ENCODE measurements at regions not wholly inside any gene's neighbourhood (a gene's known extent, or its start where the extent isn't known, plus 50 kb on each side); places are given as distances from the start of the nearest gene placed in this dataset.

GRCh38 chr12:116433249-116433648 lies 125.9 kb upstream of the MAP1LC3B2 start:
- ATAC-seq (no peak), DNase-seq (ENCODE audit: low read depth, low spot score) (no peak)
- Histone ChIP-seq H3K27me3 (ENCODE audit: control insufficient read depth, insufficient read depth, low read length) (no peaks in the 10 kb centered on the region), H3K36me3 (ENCODE audit: control insufficient read depth, insufficient read depth, low read length) (no peaks in the 10 kb centered on the region), H3K4me1 (ENCODE audit: control insufficient read depth, insufficient read depth, low read length) (peaks cover 35% of the 10 kb centered on the region), H3K9me3 (ENCODE audit: control insufficient read depth, insufficient read depth, low read depth, low read length) (no peaks in the 10 kb centered on the region; the same call in 1 of the 2 replicates), H3K4me3 (ENCODE audit: low read depth in 2 of 2, low read length in 2 of 2) (no peak overlapping the region), H3K27ac (ENCODE audit: low read length) (peak overlapping the region; percentile 92)
- in situ Hi-C loops (cut with HindIII; ENCODE audit: low pct_unique_long_range_greater_than_20kb, low sequenced_read_pairs) (no loop called here), intact Hi-C loops (cut with micrococcal nuclease; ENCODE audit: unreplicated experiment) (no loop called here)
- no TSS peak for BruUV-seq (replicated peaks)
- POLR2A ChIA-PET: no interaction called here
- no peak for TF ChIP-seq REST (IDR thresholded peaks at IDR 0.05; ENCODE audit: insufficient read depth in 1 of 2, low read depth in 2 of 2, low read length in 1 of 2)
- no peak for TF ChIP-seq SIN3A (IDR thresholded peaks at IDR 0.05; ENCODE audit: borderline replicate concordance, insufficient read depth, low read depth, low read length)
- TF ChIP-seq, protein P1, sequence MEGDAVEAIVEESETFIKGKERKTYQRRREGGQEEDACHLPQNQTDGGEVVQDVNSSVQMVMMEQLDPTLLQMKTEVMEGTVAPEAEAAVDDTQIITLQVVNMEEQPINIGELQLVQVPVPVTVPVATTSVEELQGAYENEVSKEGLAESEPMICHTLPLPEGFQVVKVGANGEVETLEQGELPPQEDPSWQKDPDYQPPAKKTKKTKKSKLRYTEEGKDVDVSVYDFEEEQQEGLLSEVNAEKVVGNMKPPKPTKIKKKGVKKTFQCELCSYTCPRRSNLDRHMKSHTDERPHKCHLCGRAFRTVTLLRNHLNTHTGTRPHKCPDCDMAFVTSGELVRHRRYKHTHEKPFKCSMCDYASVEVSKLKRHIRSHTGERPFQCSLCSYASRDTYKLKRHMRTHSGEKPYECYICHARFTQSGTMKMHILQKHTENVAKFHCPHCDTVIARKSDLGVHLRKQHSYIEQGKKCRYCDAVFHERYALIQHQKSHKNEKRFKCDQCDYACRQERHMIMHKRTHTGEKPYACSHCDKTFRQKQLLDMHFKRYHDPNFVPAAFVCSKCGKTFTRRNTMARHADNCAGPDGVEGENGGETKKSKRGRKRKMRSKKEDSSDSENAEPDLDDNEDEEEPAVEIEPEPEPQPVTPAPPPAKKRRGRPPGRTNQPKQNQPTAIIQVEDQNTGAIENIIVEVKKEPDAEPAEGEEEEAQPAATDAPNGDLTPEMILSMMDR (IDR thresholded peaks at IDR 0.05): no peak
- no peak for TF ChIP-seq TCF7L2 (IDR thresholded peaks at IDR 0.05; ENCODE audit: low read depth, low read length)
- no peak for TF ChIP-seq POLR2AphosphoS5 (IDR thresholded peaks at IDR 0.05; ENCODE audit: low read depth, low read length)
- CTCF ChIA-PET: no interaction called here

DNA sequence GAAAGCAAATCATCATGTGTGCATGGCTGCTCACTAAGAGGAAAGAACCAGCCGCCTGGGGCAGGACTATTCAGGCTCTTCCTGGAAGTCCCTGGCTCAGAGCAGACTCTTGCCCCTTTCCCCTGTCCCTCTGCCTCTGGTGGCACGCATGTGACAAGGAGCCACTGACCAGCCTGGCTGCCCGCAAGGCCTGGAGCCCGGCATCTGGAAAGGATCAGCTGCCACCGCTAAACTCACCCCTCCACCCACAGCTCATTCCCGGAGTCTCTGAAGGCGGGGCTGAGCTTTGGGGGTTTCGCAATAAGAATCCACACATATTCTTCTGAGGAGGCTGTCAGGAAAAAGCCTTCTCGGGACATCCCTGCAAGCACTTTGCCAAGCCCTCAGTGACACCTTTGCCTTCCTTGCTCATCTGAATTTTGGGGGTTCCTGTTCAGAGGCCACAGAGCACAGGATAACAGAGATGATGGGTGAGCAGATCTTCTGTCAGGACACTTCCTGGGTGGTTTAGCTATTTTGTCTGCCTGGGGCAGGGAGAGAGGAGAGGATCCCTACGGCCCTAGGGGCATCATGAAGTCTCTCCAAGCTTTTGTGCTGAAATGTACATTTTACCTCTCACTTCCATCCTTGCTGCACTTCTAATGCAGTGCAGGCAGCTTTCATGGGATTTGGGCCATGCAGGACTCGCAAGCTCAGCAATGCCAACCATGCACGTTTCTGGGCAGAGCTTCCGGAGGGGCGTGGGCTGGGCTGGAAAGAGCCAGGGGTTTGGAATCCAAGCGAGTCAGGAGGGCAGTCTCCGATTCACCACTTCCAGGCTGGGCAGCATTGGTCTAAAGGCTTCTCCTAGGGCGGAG lies 124.8 kb upstream of the MAP1LC3B2 start:
- Histone ChIP-seq H3K27ac (ENCODE audit: low read length) (peak overlapping the region; percentile 92), H3K4me3 (ENCODE audit: low read depth in 2 of 2, low read length in 2 of 2) (peak overlapping the region; percentile 21 to 58), H3K9me3 (ENCODE audit: control insufficient read depth, insufficient read depth, low read depth, low read length) (no peaks in the 10 kb centered on the region; the same call in 1 of the 2 replicates), H3K27me3 (ENCODE audit: control insufficient read depth, insufficient read depth, low read length) (no peaks in the 10 kb centered on the region), H3K36me3 (ENCODE audit: control insufficient read depth, insufficient read depth, low read length) (no peaks in the 10 kb centered on the region), H3K4me1 (ENCODE audit: control insufficient read depth, insufficient read depth, low read length) (peaks cover 30% of the 10 kb centered on the region)
- ChIA-PET CTCF (interaction anchor here (0.5 to 0.7 kb wide), 2 partner anchors 158 to 240 kb away, joined by 3 to 7 read pairs; no protein-coding TSS in a partner anchor), POLR2A (no interaction called here)
- ATAC-seq (peak; percentile 90), DNase-seq (ENCODE audit: low read depth, low spot score) (no peak)
- no TSS peak for BruUV-seq (replicated peaks)
- intact Hi-C loops (cut with micrococcal nuclease; ENCODE audit: unreplicated experiment) (no loop called here), in situ Hi-C loops (cut with HindIII; ENCODE audit: low pct_unique_long_range_greater_than_20kb, low sequenced_read_pairs) (no loop called here)
- TF ChIP-seq, protein P1 (IDR thresholded peaks at IDR 0.05): no peak
- TF ChIP-seq POLR2AphosphoS5 (IDR thresholded peaks at IDR 0.05; ENCODE audit: low read depth, low read length): no peak
- TF ChIP-seq REST (IDR thresholded peaks at IDR 0.05; ENCODE audit: insufficient read depth in 1 of 2, low read depth in 2 of 2, low read length in 1 of 2): no peak
- 0 out of 2 replicates have a peak, but pooled peaks have one; percentile 27 for TF ChIP-seq SIN3A (IDR thresholded peaks at IDR 0.05; ENCODE audit: borderline replicate concordance, insufficient read depth, low read depth, low read length)
- no peak for TF ChIP-seq TCF7L2 (IDR thresholded peaks at IDR 0.05; ENCODE audit: low read depth, low read length)

All from Panc1 (cell line).